GM15510 (cell line): ENCODE measurements at regions not wholly inside any gene's neighbourhood (a gene's known extent, or its start where the extent isn't known, plus 50 kb on each side); places are given as distances from the start of the nearest gene placed in this dataset.

Experiments
- POLR2A ChIP-seq: IDR thresholded peaks from 3 replicates; pipeline ENCODE4 v1.6.1; 2011; ENCODE audit warnings: borderline replicate concordance; ENCODE audit not compliant: insufficient read length; ENCODE audit errors: extremely low read depth

DNA sequence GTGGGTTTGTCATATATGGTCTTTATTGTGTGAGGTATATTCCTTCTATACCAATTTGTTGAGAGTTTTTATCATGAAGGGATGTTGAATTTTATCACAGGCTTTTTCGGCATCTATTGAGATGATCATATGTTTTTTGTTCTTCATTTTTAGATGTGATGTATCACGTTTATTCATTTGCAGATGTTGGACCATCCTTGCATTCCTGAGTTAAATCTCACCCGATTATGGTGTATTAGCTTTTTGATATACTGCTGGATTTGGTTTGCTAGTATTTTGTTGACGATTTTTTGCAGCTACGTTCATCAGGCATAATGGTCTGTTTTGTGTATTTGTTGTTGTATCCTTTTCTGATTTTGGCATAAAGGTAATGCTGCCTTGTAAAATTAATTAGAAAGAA, 311.0 kb downstream of the PTEN start:
- no peak for TF ChIP-seq POLR2A

DNA sequence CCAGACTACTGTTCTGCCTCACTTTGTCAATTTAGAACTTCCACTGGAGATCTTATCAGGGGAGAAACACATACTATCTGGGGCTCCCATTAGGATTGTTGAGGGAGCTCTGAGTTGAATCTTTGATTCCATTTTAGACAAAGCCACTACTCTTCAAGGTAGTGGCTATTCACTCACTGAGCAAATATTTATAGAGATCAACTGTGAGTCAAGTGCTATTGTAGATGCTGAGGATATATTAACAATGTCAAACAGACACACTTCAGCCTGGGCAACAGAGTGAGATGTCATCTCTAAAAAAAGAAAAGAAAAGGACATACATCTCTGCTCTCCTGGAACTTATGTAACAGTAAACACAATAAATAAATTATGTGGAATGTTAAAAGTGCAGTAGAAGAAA, 315.3 kb downstream of the PTEN start:
- TF ChIP-seq POLR2A, result no peak

DNA sequence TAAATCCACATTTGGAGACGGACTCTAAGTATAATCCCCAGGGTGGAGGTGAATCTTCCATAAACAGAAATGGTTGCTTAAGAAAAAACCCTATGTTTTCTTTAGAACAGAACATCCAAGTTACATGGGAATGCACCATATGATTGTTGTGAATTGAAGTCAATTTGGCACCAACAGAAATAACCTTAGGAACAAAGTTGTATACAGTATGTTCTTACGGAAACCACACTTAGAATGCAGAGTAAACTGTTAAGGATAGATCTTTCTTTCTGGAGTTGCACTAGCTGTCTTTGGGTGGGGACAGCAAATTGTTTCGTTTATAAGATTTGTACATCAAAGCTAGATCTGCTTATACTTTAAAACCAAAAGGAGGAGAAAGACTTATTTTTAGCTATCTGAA, 316.4 kb downstream of the PTEN start:
- TF ChIP-seq POLR2A, result no peak

DNA sequence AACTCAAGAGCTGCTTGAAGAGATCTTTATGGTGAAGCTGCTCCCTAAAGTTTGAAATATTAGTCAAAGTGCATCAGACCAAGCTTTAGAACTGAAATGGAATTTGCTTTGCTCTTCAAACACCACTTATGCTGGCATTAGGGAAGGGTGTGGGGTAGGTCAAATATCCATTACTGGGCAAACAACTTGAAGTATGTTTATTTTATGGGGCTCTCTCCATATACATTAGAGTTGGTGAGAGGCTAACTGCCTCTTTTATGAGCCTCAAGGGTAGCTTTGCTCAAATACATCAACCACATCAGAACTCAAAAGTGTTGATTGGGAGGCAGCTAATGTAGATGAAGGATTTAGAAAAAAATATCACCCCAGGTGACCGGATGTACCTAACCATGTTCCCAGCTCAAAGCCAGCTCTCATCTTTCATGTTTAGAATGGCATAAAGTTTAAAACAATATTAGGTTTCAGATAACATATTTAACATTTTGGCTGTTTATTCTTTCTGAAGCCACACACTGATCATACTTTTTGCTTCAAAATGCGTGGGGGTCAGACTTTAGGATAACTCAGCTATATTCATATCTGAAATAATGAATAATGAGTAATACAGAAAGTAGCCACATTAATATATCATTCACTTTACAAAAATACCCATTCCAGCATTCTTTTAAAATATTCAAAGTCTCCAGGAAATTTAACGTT, 318.6 kb downstream of the PTEN start:
- no peak for TF ChIP-seq POLR2A

DNA sequence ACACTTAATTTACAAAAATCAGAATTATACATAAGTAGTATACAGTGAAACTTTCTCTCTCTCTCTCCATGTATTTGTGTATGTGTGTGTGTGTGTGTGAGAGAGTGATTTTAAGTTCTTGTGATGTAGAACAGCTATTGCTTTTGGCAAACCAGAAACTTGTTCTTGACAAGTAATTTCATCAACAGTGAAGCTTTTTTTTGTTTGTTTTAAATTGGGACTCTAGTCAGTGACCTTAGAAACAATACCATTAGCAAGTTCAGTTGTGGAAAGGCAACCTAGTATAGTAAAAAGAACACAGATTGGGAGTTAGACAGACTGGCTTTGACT, 319.1 kb downstream of the PTEN start:
- TF ChIP-seq POLR2A, result no peak

DNA sequence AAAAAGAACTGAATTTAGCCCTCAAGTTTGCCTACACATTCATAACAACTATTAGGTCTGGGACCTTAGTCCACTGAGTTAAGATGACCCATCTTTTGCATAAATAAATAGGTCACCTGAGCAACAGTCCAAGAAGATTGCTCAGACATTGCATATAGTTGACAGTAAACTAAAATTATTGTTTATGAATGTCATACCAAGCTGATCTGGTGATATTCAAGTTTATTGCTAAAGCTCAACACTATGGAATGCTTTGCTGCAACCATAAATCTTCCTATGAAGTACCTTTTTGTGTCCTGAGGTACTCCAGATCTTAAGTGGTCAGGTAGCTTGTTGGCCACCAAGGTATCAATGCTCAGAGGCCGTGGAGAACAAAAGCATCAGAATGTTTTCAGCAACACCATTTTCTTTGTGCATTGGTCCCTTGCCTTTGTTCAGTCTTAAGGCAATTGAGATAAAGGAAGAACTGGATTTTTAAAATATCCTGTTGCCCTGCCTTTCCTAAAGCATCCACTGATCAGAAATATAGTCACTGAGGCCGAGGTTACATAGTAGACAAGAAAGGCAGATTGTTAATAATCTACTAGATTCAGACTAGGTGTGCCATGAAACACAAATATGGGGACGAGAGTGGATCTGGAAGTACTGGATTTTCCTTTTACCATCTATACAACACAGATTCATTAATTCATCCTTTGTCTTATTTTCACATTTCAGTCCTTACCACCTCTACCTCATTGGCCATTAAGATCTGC, 321.3 kb downstream of the PTEN start:
- TF ChIP-seq POLR2A, result no peak

DNA sequence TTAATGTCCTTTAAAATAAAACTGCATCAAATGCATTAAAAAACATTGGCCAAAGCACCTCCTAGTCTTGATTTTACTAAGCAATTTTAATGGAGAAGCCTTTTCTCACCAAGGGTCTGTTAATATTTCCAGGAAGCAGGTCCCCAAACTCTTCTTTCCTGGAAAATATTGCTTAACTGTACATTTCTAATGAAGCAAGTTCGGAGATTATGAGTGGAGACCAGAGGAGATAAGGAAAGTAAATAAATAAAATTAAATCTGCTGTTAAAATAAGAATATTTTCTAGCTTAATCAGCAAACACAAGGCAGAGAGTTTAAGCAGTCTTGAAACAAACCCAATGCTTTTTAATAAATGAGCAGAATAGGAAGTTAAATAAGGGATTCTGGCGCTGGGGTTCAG, 322.4 kb downstream of the PTEN start:
- TF ChIP-seq POLR2A, result no peak

DNA sequence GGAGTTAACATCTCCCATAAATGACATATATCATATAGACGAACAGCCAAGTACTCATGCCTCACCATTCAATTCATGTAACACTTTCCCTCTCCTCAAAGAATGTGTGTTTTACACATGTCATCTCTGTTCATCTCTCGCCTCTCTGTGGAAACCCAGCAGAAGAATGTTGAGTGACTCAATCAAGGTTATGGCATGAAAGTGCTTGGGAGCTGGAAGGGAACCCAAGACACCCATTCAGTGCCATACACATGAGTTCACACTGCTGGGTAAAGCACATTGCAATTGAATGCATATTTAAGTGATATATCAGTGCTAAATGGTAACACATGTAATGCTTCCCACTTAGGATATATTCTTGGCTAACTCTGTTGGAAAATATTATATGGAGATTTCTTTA, 322.9 kb downstream of the PTEN start:
- TF ChIP-seq POLR2A, result no peak

DNA sequence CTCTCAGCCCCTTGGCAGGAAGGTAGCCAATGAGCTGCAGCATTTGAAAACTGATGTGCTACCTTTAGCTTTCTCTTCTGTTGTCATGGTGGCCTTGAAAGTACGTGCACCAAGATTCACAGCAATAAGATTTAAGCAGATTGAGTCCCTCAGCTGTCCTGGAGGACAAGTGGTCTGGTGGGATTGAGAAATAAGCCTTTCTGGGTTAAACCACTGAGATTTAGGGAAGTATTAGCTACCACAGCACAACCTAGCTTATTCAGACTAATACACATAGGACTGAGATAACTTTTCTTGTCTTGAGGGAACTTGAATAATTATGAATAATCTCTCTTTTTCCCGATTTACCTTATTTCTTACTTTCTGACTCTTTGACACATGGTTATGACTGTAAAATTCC, 324.0 kb downstream of the PTEN start:
- TF ChIP-seq POLR2A, result no peak

DNA sequence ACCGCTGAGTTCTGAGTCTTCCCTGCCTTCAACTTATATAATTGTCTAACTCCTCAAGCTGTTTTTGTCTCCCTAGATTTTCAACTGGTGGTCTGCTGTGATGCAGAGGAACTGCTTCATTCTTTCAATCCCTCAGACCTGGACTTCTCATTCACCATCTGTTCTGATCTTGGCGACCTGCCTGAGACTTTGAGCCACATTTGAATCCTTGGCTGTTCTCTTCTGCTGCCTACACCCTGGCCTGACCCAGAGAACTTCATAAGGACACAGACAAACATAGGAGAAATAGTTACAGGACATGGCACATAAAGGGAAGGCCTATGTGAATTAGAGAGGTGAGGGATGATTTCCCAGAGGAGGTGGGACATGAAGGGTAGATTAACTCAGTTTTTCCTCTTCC, 326.7 kb downstream of the PTEN start:
- TF ChIP-seq POLR2A, result no peak

DNA sequence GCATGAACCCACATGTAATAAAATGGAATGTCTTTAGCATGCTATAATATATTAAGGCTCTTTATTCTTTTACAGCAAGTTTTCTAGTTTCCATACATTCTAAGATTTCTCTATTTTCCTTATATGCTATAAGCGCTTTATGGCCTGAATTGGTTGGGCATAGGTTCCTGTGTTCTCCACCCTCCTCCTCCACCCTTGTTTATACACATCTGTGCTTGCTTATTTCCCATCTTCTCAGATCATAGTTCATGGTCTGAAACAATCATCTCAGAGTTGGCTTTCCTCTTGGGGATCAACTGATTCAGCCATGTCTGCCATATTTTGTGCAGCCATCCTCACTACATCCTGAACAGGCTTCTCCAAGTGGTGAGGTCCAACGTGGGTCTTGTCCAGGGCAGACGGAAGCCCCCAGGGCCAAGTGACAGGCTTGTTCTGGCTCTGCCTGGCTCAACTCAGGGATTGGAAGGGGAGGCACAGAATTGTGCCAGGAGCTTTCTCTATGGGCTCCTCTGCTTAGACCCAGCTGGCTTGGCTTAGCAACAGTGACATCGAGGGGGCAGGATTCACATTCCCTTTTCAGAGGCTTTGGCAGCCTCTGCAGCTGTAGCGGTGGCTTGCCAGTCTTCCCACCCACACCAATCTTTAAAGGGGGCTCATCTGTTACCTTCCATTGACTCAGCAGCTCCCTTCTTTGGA, 327.3 kb downstream of the PTEN start:
- TF ChIP-seq POLR2A, result no peak

DNA sequence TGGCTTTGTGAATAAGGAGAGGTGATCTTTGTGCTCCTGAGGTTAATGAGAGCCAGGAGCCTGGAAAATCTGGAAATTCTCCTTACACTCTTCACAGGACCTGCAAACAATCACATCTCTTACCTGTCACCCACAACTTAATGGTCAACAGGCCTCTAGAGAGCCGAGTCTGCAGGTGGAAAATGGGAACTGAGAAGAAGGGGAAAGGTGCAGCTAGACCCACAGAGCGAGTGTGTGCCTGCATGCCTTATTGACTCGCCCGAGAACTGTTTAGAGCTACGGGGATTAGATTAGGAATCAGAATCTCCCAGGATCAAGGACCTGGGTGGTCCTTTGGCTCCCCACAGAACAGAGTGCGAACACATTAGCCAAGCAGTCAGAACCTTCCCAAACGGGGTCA, 329.6 kb downstream of the PTEN start:
- TF ChIP-seq POLR2A, result no peak

DNA sequence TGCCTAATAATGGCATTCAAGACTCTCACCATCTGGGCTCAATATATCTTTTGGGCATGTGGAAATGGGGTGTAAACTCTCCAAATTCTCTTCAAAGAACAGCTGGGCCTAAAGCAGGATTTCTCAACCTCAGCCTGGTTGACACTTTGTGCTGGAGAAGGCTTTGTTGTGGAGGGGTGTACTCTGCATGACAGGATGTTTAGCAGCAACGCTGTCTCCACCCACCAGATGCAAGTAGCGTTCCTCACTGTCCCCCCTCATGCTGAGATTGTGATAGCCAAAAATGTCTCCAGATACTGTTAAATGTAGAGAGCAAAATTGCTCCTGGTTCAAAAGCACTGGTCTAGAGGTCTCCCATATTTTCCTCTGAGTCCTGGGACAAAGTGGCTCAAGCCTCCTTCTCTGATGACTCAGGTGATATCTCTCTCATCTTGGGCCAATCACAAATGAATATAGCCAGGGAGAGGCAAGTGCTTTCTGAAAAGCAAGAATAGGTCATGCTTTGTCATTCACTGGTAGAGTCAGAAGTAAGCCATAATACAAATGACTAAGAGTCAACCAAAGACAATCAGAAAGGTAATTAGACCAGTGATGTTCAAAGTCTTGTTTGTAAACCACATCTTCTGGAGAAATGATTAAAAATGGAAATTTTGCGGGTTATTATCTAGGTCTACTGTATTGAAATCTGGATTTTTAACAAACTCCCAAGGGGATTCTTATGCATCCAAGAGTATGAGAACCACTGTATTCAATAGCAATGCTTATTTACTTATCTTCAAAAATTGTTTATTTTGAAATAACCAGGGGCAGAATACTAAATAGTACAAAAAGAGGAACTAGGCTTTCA, 330.8 kb downstream of the PTEN start:
- TF ChIP-seq POLR2A, result no peak

DNA sequence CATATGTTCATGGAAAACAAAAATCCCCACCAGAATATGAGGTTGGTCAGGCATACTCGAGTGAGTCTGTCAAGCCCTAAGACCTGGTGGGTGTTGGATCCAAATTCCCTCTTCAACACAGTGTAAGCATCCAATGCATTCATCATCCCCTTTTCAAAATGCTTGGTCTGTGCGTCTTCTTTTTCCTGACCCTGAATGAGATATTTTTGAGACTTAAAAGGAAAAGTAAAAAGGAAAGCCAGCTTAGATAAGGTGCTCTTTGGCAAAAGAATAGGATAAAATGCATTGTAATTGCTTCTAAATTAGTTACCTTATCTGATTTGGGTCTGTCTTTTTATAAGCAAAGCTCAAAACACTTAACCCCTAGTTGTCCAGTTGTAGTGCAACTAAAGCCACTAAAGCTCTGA, 331.5 kb downstream of the PTEN start:
- TF ChIP-seq POLR2A, result no peak

DNA sequence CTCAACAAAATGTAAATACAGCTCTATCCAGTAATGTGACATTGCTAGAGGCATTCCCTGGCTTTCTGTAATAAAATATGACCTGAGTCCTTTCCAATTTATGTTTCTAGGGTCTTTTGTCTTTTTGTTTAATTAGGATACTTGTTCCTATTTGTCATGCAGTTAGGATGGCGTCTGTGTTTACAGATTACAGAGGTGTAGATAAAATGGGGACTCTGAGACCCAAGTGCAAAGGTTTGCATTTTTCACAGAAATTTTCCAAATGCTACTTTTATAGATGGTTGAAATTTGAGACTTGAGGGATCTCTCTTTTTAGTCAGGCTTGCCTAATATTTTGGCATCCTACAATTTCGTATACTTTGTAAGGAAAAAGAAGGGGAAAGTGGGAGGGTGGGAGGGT, 332.4 kb downstream of the PTEN start:
- no peak for TF ChIP-seq POLR2A
